ENCODE measurements at regions not wholly inside any gene's neighbourhood (a gene's known extent, or its start where the extent isn't known, plus 50 kb on each side); places are given as distances from the start of the nearest gene placed in this dataset.

DNA sequence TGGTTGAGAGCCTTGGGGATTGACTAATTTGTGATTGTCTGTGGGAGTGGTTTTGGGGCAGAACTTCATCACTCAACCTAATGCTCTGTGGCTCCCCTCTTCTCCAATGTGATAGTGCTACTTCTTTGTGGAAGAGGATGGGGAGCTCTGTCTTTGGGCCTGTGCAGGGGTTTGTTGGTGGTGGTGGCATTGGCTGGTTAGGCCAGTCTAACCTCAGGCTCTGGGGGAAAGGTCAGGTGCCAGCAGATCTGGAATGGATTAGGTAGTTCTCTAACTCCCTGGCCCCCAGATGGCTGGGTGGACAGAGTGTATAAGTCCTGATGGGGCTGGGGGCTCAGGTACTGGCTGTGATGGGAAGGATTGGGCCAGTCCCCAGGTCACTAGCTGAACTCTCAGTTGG lies 129.0 kb upstream of the CHD6 start:
- DNase-seq (ENCODE audit: low read depth in 1 of 2, low spot score in 1 of 2): no peak
- TF ChIP-seq, protein P1, sequence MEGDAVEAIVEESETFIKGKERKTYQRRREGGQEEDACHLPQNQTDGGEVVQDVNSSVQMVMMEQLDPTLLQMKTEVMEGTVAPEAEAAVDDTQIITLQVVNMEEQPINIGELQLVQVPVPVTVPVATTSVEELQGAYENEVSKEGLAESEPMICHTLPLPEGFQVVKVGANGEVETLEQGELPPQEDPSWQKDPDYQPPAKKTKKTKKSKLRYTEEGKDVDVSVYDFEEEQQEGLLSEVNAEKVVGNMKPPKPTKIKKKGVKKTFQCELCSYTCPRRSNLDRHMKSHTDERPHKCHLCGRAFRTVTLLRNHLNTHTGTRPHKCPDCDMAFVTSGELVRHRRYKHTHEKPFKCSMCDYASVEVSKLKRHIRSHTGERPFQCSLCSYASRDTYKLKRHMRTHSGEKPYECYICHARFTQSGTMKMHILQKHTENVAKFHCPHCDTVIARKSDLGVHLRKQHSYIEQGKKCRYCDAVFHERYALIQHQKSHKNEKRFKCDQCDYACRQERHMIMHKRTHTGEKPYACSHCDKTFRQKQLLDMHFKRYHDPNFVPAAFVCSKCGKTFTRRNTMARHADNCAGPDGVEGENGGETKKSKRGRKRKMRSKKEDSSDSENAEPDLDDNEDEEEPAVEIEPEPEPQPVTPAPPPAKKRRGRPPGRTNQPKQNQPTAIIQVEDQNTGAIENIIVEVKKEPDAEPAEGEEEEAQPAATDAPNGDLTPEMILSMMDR (IDR thresholded peaks at IDR 0.05; ENCODE audit: low read depth, low read length): no peak
- Histone ChIP-seq H3K9me3 (ENCODE audit: low read depth) (no peaks in the 10 kb centered on the region), H3K27ac (no peak overlapping the region), H3K4me1 (ENCODE audit: low read depth) (no peaks in the 10 kb centered on the region), H3K36me3 (no peaks in the 10 kb centered on the region), H3K27me3 (no peaks in the 10 kb centered on the region), H3K4me3 (no peak overlapping the region)

DNA sequence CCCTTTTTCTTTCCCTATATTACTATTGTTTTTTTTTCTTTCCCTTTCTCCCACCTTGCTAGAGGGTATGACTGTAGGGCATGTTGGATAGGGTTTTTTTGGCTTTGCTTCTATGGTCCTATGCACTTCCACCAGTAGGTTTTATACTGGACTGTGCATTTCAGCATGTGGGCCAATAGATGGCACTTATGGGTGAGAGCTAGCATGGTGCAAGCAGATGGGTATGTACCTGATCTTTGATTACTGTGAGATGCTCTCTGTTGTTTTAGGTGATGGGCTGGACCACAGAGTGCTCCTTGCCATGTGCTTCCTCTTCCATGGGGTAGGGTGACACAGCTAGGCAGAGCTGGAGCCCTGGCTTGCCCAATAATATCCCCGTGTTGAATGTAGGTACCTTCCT lies 128.5 kb upstream of the CHD6 start:
- Histone ChIP-seq H3K9me3 (ENCODE audit: low read depth) (no peaks in the 10 kb centered on the region), H3K27ac (no peak overlapping the region), H3K4me3 (no peak overlapping the region), H3K4me1 (ENCODE audit: low read depth) (no peaks in the 10 kb centered on the region), H3K27me3 (no peaks in the 10 kb centered on the region), H3K36me3 (no peaks in the 10 kb centered on the region)
- TF ChIP-seq, protein P1 (IDR thresholded peaks at IDR 0.05; ENCODE audit: low read depth, low read length): no peak
- DNase-seq (ENCODE audit: low read depth in 1 of 2, low spot score in 1 of 2): no peak

DNA sequence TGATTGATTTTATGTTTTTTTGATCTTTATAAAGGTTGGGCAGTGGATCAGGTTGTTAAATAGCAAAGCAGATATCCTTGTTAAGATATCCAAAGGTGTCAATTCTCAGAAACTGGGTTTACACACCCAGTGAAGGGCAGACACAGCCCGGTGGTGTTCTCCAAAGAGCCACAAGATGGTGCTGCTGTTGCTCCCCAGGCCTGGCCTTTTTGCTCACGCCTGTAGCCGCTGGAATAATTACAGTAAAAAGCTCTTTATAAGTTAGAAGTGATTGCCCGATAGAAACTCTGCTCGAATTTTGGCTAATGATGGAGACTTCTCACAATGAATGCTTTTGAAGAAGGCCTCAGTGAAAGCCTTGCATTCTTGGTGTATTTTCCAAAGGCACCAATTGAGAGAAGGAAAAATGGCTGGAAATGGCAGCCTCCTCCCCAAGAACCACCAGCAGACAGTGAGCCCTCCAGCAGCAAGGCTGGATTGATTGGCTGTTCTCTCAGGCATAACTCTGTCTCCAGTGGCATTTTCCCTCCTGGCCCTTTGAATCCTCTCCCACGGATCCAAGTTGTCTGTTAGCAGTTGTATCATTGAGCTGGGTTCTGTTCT lies 120.5 kb upstream of the CHD6 start:
- DNase-seq (ENCODE audit: low read depth in 1 of 2, low spot score in 1 of 2): peak; percentile 61 to 69
- TF ChIP-seq, protein P1 (IDR thresholded peaks at IDR 0.05; ENCODE audit: low read depth, low read length): peak; percentile 96
- no peaks in the 10 kb centered on the region for H3K9me3 ChIP-seq (ENCODE audit: low read depth)
- no peaks in the 10 kb centered on the region for H3K27me3 ChIP-seq
- H3K4me3 ChIP-seq: no peak overlapping the region
- H3K36me3 ChIP-seq: no peaks in the 10 kb centered on the region
- H3K4me1 ChIP-seq (ENCODE audit: low read depth): no peaks in the 10 kb centered on the region
- H3K27ac ChIP-seq: no peak overlapping the region

DNA sequence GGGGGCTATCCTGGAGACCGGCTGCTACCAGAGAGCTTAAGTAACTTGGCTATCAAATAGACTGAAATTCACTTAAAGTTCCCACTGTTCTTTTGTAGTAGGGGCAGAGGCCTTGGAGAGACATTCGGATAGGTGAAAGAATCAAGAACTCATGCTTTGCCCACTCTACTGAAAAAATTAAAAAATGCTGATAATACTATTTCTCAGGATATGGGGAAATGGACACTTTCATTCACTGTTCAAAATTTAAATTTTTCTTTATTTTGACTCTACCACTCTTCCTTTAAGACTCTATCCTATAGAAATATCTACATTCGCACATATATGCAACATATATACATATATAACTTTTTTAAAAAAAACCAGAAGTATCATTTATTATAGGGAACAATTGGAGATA lies 117.8 kb upstream of the CHD6 start:
- Histone ChIP-seq H3K27ac (no peak overlapping the region), H3K27me3 (no peaks in the 10 kb centered on the region), H3K4me3 (no peak overlapping the region), H3K9me3 (ENCODE audit: low read depth) (no peaks in the 10 kb centered on the region), H3K4me1 (ENCODE audit: low read depth) (no peaks in the 10 kb centered on the region), H3K36me3 (no peaks in the 10 kb centered on the region)
- DNase-seq (ENCODE audit: low read depth in 1 of 2, low spot score in 1 of 2): no peak
- TF ChIP-seq, protein P1 (IDR thresholded peaks at IDR 0.05; ENCODE audit: low read depth, low read length): no peak

DNA sequence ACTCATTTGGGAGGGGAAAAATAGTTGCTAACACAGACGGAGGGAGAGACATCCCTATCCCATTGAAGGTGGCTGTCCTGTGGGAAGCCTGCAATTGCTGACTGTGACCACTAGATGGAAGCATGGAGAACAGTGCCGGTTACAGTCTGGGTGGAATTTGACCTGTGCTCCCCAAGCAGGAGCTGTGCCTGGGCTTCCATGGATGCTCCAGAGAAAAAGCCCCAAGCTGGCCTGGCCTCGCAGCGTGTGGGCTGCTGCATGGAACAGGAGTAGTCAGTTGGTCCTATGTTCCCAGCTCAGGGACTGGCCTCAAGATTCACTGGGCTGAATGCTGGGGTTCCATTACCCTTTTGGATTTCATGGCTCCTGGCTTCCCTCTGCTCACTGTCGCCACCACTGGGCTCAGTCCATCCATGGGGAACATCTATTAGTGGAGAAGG lies 116.3 kb upstream of the CHD6 start:
- Histone ChIP-seq H3K27me3 (no peaks in the 10 kb centered on the region), H3K9me3 (ENCODE audit: low read depth) (no peaks in the 10 kb centered on the region), H3K4me1 (ENCODE audit: low read depth) (no peaks in the 10 kb centered on the region), H3K36me3 (no peaks in the 10 kb centered on the region), H3K4me3 (no peak overlapping the region), H3K27ac (no peak overlapping the region)
- TF ChIP-seq, protein P1 (IDR thresholded peaks at IDR 0.05; ENCODE audit: low read depth, low read length): peak; percentile 95
- DNase-seq (ENCODE audit: low read depth in 1 of 2, low spot score in 1 of 2): peak; percentile 52 to 60

Measured in cardiac muscle cell (in vitro differentiated cells and primary cell).